ENCODE measurements at regions not wholly inside any gene's neighbourhood (a gene's known extent, or its start where the extent isn't known, plus 50 kb on each side); places are given as distances from the start of the nearest gene placed in this dataset.
A peak's percentile ranks its signal among the peaks of the same experiment; 100 is the strongest.

- peak overlapping the region; percentile 43 for H3K4me3 ChIP-seq (ENCODE audit: low read depth, low read length, poor library complexity, severe bottlenecking)
- no peaks in the 10 kb centered on the region for H3K9me3 ChIP-seq (ENCODE audit: low read length)
- peaks cover 5% of the 10 kb centered on the region for H3K4me1 ChIP-seq (ENCODE audit: insufficient read depth, low read length, severe bottlenecking)
- no peaks in the 10 kb centered on the region for H3K36me3 ChIP-seq (ENCODE audit: insufficient read depth, low read length)
- H3K79me2 ChIP-seq (ENCODE audit: insufficient read depth, low read length): no peaks in the 10 kb centered on the region
- TF ChIP-seq CTCF (IDR thresholded peaks at IDR 0.05; ENCODE audit: low read length) (no peak), EZH2 (IDR thresholded peaks at IDR 0.05; ENCODE audit: borderline replicate concordance, low read length) (no peak)
- no peaks in the 10 kb centered on the region for H3F3A ChIP-seq (ENCODE audit: insufficient read depth, low read length)
- H4K20me1 ChIP-seq (ENCODE audit: insufficient read depth, low read length): no peaks in the 10 kb centered on the region
- H3K9me2 ChIP-seq (ENCODE audit: low read depth, low read length): no peaks in the 10 kb centered on the region
- peak overlapping the region; percentile 29; the same call in 1 of the 2 replicates for H3K9ac ChIP-seq (ENCODE audit: low read length)
- H3K4me2 ChIP-seq (ENCODE audit: low read length): peak overlapping the region; percentile 56; the same call in 1 of the 2 replicates
- H2AFZ ChIP-seq (ENCODE audit: low read length): peak overlapping the region; percentile 100
- no peak overlapping the region for H3K27ac ChIP-seq (ENCODE audit: low read depth, low read length, poor library complexity, severe bottlenecking)
- H3K27me3 ChIP-seq (ENCODE audit: insufficient read depth, low read length): no peaks in the 10 kb centered on the region
Observed at GRCh38 chrX:40996886-40997530, 88.2 kb upstream of the USP9X start.

- Histone ChIP-seq H3K27me3 (ENCODE audit: insufficient read depth, low read length) (no peaks in the 10 kb centered on the region), H2AFZ (ENCODE audit: low read length) (no peak overlapping the region)
- TF ChIP-seq EZH2 (IDR thresholded peaks at IDR 0.05; ENCODE audit: borderline replicate concordance, low read length) (no peak), CTCF (IDR thresholded peaks at IDR 0.05; ENCODE audit: low read length) (no peak)
Observed at GRCh38 chrX:40998123-40998522, 87.1 kb upstream of the USP9X start.

GRCh38 chrX:41001327-41001726, 83.9 kb upstream of the USP9X start:
- Histone ChIP-seq H3K27me3 (ENCODE audit: insufficient read depth, low read length) (no peaks in the 10 kb centered on the region), H3K9ac (ENCODE audit: low read length) (no peak overlapping the region), H3K4me2 (ENCODE audit: low read length) (no peak overlapping the region), H3F3A (ENCODE audit: insufficient read depth, low read length) (no peaks in the 10 kb centered on the region), H3K79me2 (ENCODE audit: insufficient read depth, low read length) (no peaks in the 10 kb centered on the region), H3K4me1 (ENCODE audit: insufficient read depth, low read length, severe bottlenecking) (peaks cover 5% of the 10 kb centered on the region), H3K9me2 (ENCODE audit: low read depth, low read length) (no peaks in the 10 kb centered on the region), H3K4me3 (ENCODE audit: low read depth, low read length, poor library complexity, severe bottlenecking) (no peak overlapping the region), H3K27ac (ENCODE audit: low read depth, low read length, poor library complexity, severe bottlenecking) (no peak overlapping the region), H4K20me1 (ENCODE audit: insufficient read depth, low read length) (no peaks in the 10 kb centered on the region), H3K9me3 (ENCODE audit: low read length) (no peaks in the 10 kb centered on the region), H3K36me3 (ENCODE audit: insufficient read depth, low read length) (no peaks in the 10 kb centered on the region), H2AFZ (ENCODE audit: low read length) (no peak overlapping the region)
- TF ChIP-seq CTCF (IDR thresholded peaks at IDR 0.05; ENCODE audit: low read length) (no peak), EZH2 (IDR thresholded peaks at IDR 0.05; ENCODE audit: borderline replicate concordance, low read length) (no peak)

More at GRCh38 chrX:40998123-40998522, 87.1 kb upstream of the USP9X start:
- no peak overlapping the region for H3K9ac ChIP-seq (ENCODE audit: low read length)
- no peaks in the 10 kb centered on the region for H4K20me1 ChIP-seq (ENCODE audit: insufficient read depth, low read length)
- no peaks in the 10 kb centered on the region for H3K36me3 ChIP-seq (ENCODE audit: insufficient read depth, low read length)
- no peak overlapping the region for H3K27ac ChIP-seq (ENCODE audit: low read depth, low read length, poor library complexity, severe bottlenecking)
- H3F3A ChIP-seq (ENCODE audit: insufficient read depth, low read length): no peaks in the 10 kb centered on the region
- no peak overlapping the region for H3K4me2 ChIP-seq (ENCODE audit: low read length)
- peaks cover 5% of the 10 kb centered on the region for H3K4me1 ChIP-seq (ENCODE audit: insufficient read depth, low read length, severe bottlenecking)
- no peaks in the 10 kb centered on the region for H3K9me2 ChIP-seq (ENCODE audit: low read depth, low read length)
- no peak overlapping the region for H3K4me3 ChIP-seq (ENCODE audit: low read depth, low read length, poor library complexity, severe bottlenecking)
- H3K9me3 ChIP-seq (ENCODE audit: low read length): no peaks in the 10 kb centered on the region
- no peaks in the 10 kb centered on the region for H3K79me2 ChIP-seq (ENCODE audit: insufficient read depth, low read length)
